ENCODE measurements at regions not wholly inside any gene's neighbourhood (a gene's known extent, or its start where the extent isn't known, plus 50 kb on each side); places are given as distances from the start of the nearest gene placed in this dataset.

GRCh38 chr14:45904314-45904713 is 651.3 kb upstream of the MIS18BP1 start:
- dilution Hi-C loops (cut with MboI; ENCODE audit: extremely low pct_ligation_motif_present, low sequenced_read_pairs), result no loop called here
- H2AFZ ChIP-seq (ENCODE audit: low read depth, low read length), result no peak overlapping the region
- no peaks in the 10 kb centered on the region for H3K36me3 ChIP-seq (ENCODE audit: control insufficient read depth in 2 of 2, extremely low read depth in 1 of 2, insufficient read depth in 2 of 2, low read length in 2 of 2)
- no peaks in the 10 kb centered on the region for H3K27me3 ChIP-seq (ENCODE audit: control insufficient read depth in 2 of 2, insufficient read depth in 2 of 2, low read length in 2 of 2)
- no peak overlapping the region for H3K4me3 ChIP-seq (replicated peaks in 1 of 3; ENCODE audit: insufficient read depth in 1 of 3, low read depth in 1 of 3, low read length in 3 of 3)
- H3K9me3 ChIP-seq (replicated peaks; ENCODE audit: control insufficient read depth, insufficient read depth, low read length), result no peaks in the 10 kb centered on the region
- H3K4me1 ChIP-seq (ENCODE audit: control insufficient read depth, extremely low read depth, insufficient read depth, low read length), result no peaks in the 10 kb centered on the region
- no peaks in the 10 kb centered on the region for H3K79me2 ChIP-seq (ENCODE audit: control insufficient read depth, insufficient read depth, low read length)
- H3K4me2 ChIP-seq (ENCODE audit: insufficient read depth, low read length), result no peak overlapping the region
- H3K9me1 ChIP-seq (replicated peaks; ENCODE audit: control insufficient read depth, extremely low read depth, insufficient read depth, low read length), result no peaks in the 10 kb centered on the region
- H4K20me1 ChIP-seq (replicated peaks; ENCODE audit: control insufficient read depth, extremely low read depth, insufficient read depth, low read length), result no peaks in the 10 kb centered on the region
- ChIA-PET CTCF (no interaction called here), POLR2A (no interaction called here)
- DNase-seq (ENCODE audit: low read depth, low spot score) (no peak), FAIRE-seq (no peak)
- no TSS peak for BruUV-seq (replicated peaks)
- TF ChIP-seq FOS (IDR thresholded peaks at IDR 0.05; ENCODE audit: borderline replicate concordance, insufficient read depth, low read length), result no peak
- no peak for TF ChIP-seq EZH2 (IDR thresholded peaks at IDR 0.05; ENCODE audit: borderline replicate concordance, low read depth, low read length, severe bottlenecking)
- H3K27ac ChIP-seq (ENCODE audit: insufficient read depth, low read depth, low read length), result no peak overlapping the region
- intact Hi-C loops (cut with micrococcal nuclease), result no loop called here
- H3K9ac ChIP-seq (replicated peaks; ENCODE audit: extremely low read depth, insufficient read depth, low read length), result no peak overlapping the region

- Histone ChIP-seq H2AFZ (ENCODE audit: low read depth, low read length) (no peak overlapping the region), H3K9me1 (replicated peaks; ENCODE audit: control insufficient read depth, extremely low read depth, insufficient read depth, low read length) (no peaks in the 10 kb centered on the region), H4K20me1 (replicated peaks; ENCODE audit: control insufficient read depth, extremely low read depth, insufficient read depth, low read length) (no peaks in the 10 kb centered on the region), H3K9ac (replicated peaks; ENCODE audit: extremely low read depth, insufficient read depth, low read length) (no peak overlapping the region), H3K4me3 (replicated peaks in 1 of 3; ENCODE audit: insufficient read depth in 1 of 3, low read depth in 1 of 3, low read length in 3 of 3) (no peak overlapping the region), H3K79me2 (ENCODE audit: control insufficient read depth, insufficient read depth, low read length) (no peaks in the 10 kb centered on the region), H3K36me3 (ENCODE audit: control insufficient read depth in 2 of 2, extremely low read depth in 1 of 2, insufficient read depth in 2 of 2, low read length in 2 of 2) (no peaks in the 10 kb centered on the region), H3K27ac (ENCODE audit: insufficient read depth, low read depth, low read length) (no peak overlapping the region), H3K27me3 (ENCODE audit: control insufficient read depth in 2 of 2, insufficient read depth in 2 of 2, low read length in 2 of 2) (no peaks in the 10 kb centered on the region), H3K9me3 (replicated peaks; ENCODE audit: control insufficient read depth, insufficient read depth, low read length) (no peaks in the 10 kb centered on the region), H3K4me1 (ENCODE audit: control insufficient read depth, extremely low read depth, insufficient read depth, low read length) (no peaks in the 10 kb centered on the region), H3K4me2 (ENCODE audit: insufficient read depth, low read length) (no peak overlapping the region)
- TF ChIP-seq CTCF (IDR thresholded peaks at IDR 0.05; ENCODE audit: extremely low read depth in 1 of 2, insufficient read depth in 1 of 2, low read depth in 1 of 2, low read length in 2 of 2) (no peak), POLR2A (IDR thresholded peaks at IDR 0.05; ENCODE audit: low read depth, low read length) (no peak), MAX (IDR thresholded peaks at IDR 0.05; ENCODE audit: insufficient read depth, insufficient read length) (no peak), JUN (IDR thresholded peaks at IDR 0.05; ENCODE audit: borderline replicate concordance, insufficient read depth, insufficient read length, low read depth) (no peak), GATA2 (IDR thresholded peaks at IDR 0.05; ENCODE audit: insufficient read depth, insufficient read length, low read depth, low read length) (no peak), MYC (IDR thresholded peaks at IDR 0.05; ENCODE audit: low read depth, low read length) (no peak)
- ChIA-PET CTCF (no interaction called here), POLR2A (no interaction called here)
- DNase-seq (ENCODE audit: low read depth, low spot score), result no peak
- BruUV-seq (replicated peaks), result no TSS peak
- dilution Hi-C loops (cut with MboI; ENCODE audit: extremely low pct_ligation_motif_present, low sequenced_read_pairs), result no loop called here
- no peak for FAIRE-seq
- intact Hi-C loops (cut with micrococcal nuclease), result no loop called here
These were observed 649.2 kb upstream of the MIS18BP1 start for GRCh38 chr14:45902241-45902640.

Measured in endothelial cell of umbilical vein (primary cell).